HCT116 (cell line): ENCODE measurements at regions not wholly inside any gene's neighbourhood (a gene's known extent, or its start where the extent isn't known, plus 50 kb on each side); places are given as distances from the start of the nearest gene placed in this dataset.

Experiments used
- ATAC-seq: fragments of 200-7000 bp; cut with Tn5 transposase; 2 replicates; pipeline ENCODE4 v1.9.1; 2020; ENCODE audit warnings: mild to moderate bottlenecking, moderate library complexity
- BruUV-seq: library from RNA; stranded (reverse); fragments of 400-500 nt; replicated peaks from 2 replicates; lab custom pipeline; 2021; lab: Mats Ljungman, UMichigan
- CTCF ChIA-PET: fragments of 300-600 bp; sonication (Branson Sonifier 250); formaldehyde crosslinking; loops from one replicate; lab custom pipeline; 2021; ENCODE audit warnings: antibody characterized with exemption; lab: Charles Lee
- POLR2A ChIA-PET: fragments of 300-600, 350-600 bp; sonication (Branson Sonifier 250); formaldehyde crosslinking; loops from one replicate; lab custom pipeline; 2021; ENCODE audit warnings: antibody characterized with exemption; lab: Charles Lee
- RAD21 ChIA-PET, 2 experiments: fragments of 300-600 bp; sonication (Branson Sonifier 250); formaldehyde crosslinking; loops; one replicate each; lab custom pipeline; 2023; ENCODE audit warnings: low total read pairs in 2 of 2; ENCODE audit not compliant: uncharacterized antibody in 2 of 2, unreplicated experiment in 2 of 2, low non-redundant PET in 1 of 2; lab: Charles Lee
- DNase-seq: peaks from one replicate; pipeline ENCODE4 v3.0.0-alpha.2; 2010; ENCODE audit warnings: low read depth, low spot score
- H2AFZ ChIP-seq: fragments of 200-600 bp; shearing (Covaris generic), sonication (generic); 2 replicates; pipeline ENCODE4 v1.6.1; 2017; ENCODE audit warnings: low read depth, mixed run types, mixed read lengths, antibody characterized with exemption, low read length; ENCODE audit not compliant: poor library complexity, severe bottlenecking
- H3K27ac ChIP-seq: 2 replicates; pipeline ENCODE4 v1.5.1; 2012; ENCODE audit warnings: low read depth, low read length
- H3K27me3 ChIP-seq: fragments of 200-600 bp; sonication (generic); 2 replicates; pipeline ENCODE4 v1.6.1; 2016; ENCODE audit warnings: mixed run types, low read length, mixed read lengths; ENCODE audit not compliant: insufficient read depth
- H3K36me3 ChIP-seq, 2 experiments: fragments of 200-500 bp in 1 of 2; fragments of 200-600 bp in 1 of 2; sonication (Bioruptor generic) in 1 of 2; sonication (generic) in 1 of 2; 2 replicates each; pipeline versions ENCODE4 v1.5.1 to v1.6.1; 2014 to 2016; ENCODE audit warnings: low read length in 2 of 2, inconsistent platforms in 1 of 2, mixed read lengths in 1 of 2, mixed run types in 1 of 2; ENCODE audit not compliant: insufficient read depth in 2 of 2, control insufficient read depth in 1 of 2
- H3K4me1 ChIP-seq, 2 experiments: fragments of 200-600 bp in 1 of 2; sonication (generic) in 1 of 2; 2 replicates each; pipeline versions ENCODE4 v1.5.1 to v1.6.1; 2012 to 2017; ENCODE audit warnings: low read length in 2 of 2, inconsistent platforms in 1 of 2, mild to moderate bottlenecking in 1 of 2, mixed read lengths in 1 of 2, mixed run types in 1 of 2, moderate library complexity in 1 of 2; ENCODE audit not compliant: insufficient read depth in 2 of 2, control insufficient read depth in 1 of 2
- H3K4me2 ChIP-seq: fragments of 200-600 bp; sonication (generic); 2 replicates; pipeline ENCODE4 v1.6.1; 2017; ENCODE audit warnings: mixed run types, low read length, mixed read lengths
- H3K4me3 ChIP-seq, 2 experiments: fragments of 200-600 bp in 1 of 2; sonication (generic) in 1 of 2; replicated peaks in 1 of 2; 2 replicates each; pipeline ENCODE4 v1.5.1; 2011 to 2016; ENCODE audit warnings: low read length in 2 of 2, control low read depth in 1 of 2, low read depth in 1 of 2, mild to moderate bottlenecking in 1 of 2, mixed read lengths in 1 of 2, mixed run types in 1 of 2
- H3K79me2 ChIP-seq: fragments of 200-600 bp; sonication (generic); 2 replicates; pipeline ENCODE4 v1.6.1; 2017; ENCODE audit warnings: mild to moderate bottlenecking, mixed run types, low read length, moderate library complexity, mixed read lengths; ENCODE audit not compliant: insufficient read depth
- H3K9ac ChIP-seq: fragments of 200-600 bp; sonication (generic); 2 replicates; pipeline ENCODE4 v1.6.1; 2016; ENCODE audit warnings: low read length, mixed read lengths
- H3K9me2 ChIP-seq: fragments of 200-600 bp; sonication (generic), shearing (Covaris generic); 2 replicates; pipeline ENCODE4 v1.6.1; 2017; ENCODE audit warnings: mixed run types, mild to moderate bottlenecking, moderate library complexity; ENCODE audit not compliant: insufficient read depth
- H3K9me3 ChIP-seq, 2 experiments: fragments of 200-500 bp in 1 of 2; fragments of 200-600 bp in 1 of 2; sonication (Bioruptor generic) in 1 of 2; sonication (generic) in 1 of 2; 2 replicates each; pipeline ENCODE4 v1.6.1; 2014 to 2017; ENCODE audit warnings: low read length in 2 of 2, mixed read lengths in 2 of 2, inconsistent platforms in 1 of 2, low read depth in 1 of 2, mild to moderate bottlenecking in 1 of 2, mixed run types in 1 of 2, moderate library complexity in 1 of 2; ENCODE audit not compliant: control insufficient read depth in 1 of 2, insufficient read depth in 1 of 2
- H4K20me1 ChIP-seq: fragments of 200-600 bp; sonication (generic), shearing (Covaris generic); 2 replicates; pipeline ENCODE4 v1.6.1; 2017; ENCODE audit warnings: mixed run types, mild to moderate bottlenecking, moderate library complexity; ENCODE audit not compliant: insufficient read depth
- CBX3 ChIP-seq: IDR thresholded peaks from 2 replicates; pipeline ENCODE4 v1.6.1; 2012; ENCODE audit warnings: low read depth
- CEBPB ChIP-seq: IDR thresholded peaks from 2 replicates; pipeline ENCODE4 v1.6.1; 2012; ENCODE audit warnings: low read depth
- ELF1 ChIP-seq: IDR thresholded peaks from 2 replicates; pipeline ENCODE4 v1.6.1; 2012; ENCODE audit warnings: low read depth, borderline replicate concordance
- FOSL1 ChIP-seq: IDR thresholded peaks from 2 replicates; pipeline ENCODE4 v1.6.1; 2012; ENCODE audit warnings: low read depth
- JUND ChIP-seq: IDR thresholded peaks from 2 replicates; pipeline ENCODE4 v1.6.1; 2012
- SIN3A ChIP-seq: IDR thresholded peaks from 2 replicates; pipeline ENCODE4 v1.6.1; 2012; ENCODE audit warnings: low read depth
- SRF ChIP-seq: IDR thresholded peaks from 2 replicates; pipeline ENCODE4 v1.6.1; 2012; ENCODE audit warnings: low read depth
- TCF7L2 ChIP-seq: IDR thresholded peaks from 2 replicates; pipeline ENCODE4 v1.7.0; 2011; ENCODE audit warnings: borderline replicate concordance, inconsistent platforms; ENCODE audit not compliant: insufficient read depth, insufficient read length; ENCODE audit errors: extremely low read depth
- ZFX ChIP-seq: fragments of 450-650 bp; IDR thresholded peaks from 2 replicates; pipeline ENCODE4 v1.6.1; 2017
- ZNF274 ChIP-seq: fragments of 200-500 bp; sonication (Bioruptor generic); IDR thresholded peaks from 2 replicates; pipeline ENCODE4 v1.6.1; 2014; ENCODE audit warnings: mild to moderate bottlenecking, low read depth, low read length, inconsistent platforms
- intact Hi-C: fragments of 100-400 bp; cut with micrococcal nuclease; formaldehyde crosslinking; loops from 2 replicates; pipeline ENCODE4 v1.10.0; 2022
- TF ChIP-seq, protein P1 (sequence below): IDR thresholded peaks from 2 replicates; pipeline ENCODE4 v1.6.1; 2012
- TF ChIP-seq, protein P2 (sequence below): IDR thresholded peaks from 2 replicates; pipeline ENCODE4 v1.6.1; 2012; ENCODE audit warnings: low read depth
- TF ChIP-seq, protein P3 (sequence below), 3 experiments: fragments of 200-600 bp in 1 of 3; sonication (generic) in 1 of 3; IDR thresholded peaks in 2 of 3; conservative IDR thresholded peaks in 1 of 3; 2 replicates each; pipeline ENCODE4 v1.5.1; 2012 to 2017; ENCODE audit warnings: low read depth in 2 of 3, low read length in 2 of 3, antibody characterized with exemption in 1 of 3, borderline replicate concordance in 1 of 3, control low read depth in 1 of 3, mild to moderate bottlenecking in 1 of 3, mixed read lengths in 1 of 3, mixed run types in 1 of 3, moderate library complexity in 1 of 3; ENCODE audit not compliant: insufficient read depth in 1 of 3
- TF ChIP-seq, protein P4 (sequence below): IDR thresholded peaks from 2 replicates; pipeline ENCODE4 v1.6.1; 2011; ENCODE audit warnings: mild to moderate bottlenecking, low read length, moderate library complexity; ENCODE audit not compliant: insufficient replicate concordance; ENCODE audit errors: extremely low read depth

DNA sequence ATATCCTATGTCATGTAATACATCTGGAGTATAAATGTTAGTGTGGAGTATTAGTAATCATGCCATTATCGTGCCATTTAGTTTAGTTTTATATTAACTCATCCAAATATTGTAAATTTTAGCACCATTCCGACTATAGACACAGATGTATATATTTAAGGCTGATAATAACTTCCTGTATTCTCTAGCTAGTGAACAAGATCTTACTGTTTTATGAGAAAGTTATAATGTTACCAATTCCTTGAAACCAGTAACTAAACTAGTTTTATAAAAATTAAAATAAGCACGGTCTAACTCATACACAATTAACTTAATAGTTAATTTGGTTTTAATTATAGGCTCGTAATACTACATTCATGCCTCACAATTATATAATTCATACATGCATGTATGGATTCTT is 808.6 kb downstream of the USP25 start:
- Histone ChIP-seq H2AFZ (no peak overlapping the region), H3K79me2 (no peaks in the 10 kb centered on the region), H3K27me3 (no peaks in the 10 kb centered on the region), H3K36me3 (no peaks in the 10 kb centered on the region), H3K4me2 (no peak overlapping the region), H3K9ac (no peak overlapping the region), H3K4me3 (no peak overlapping the region), H3K9me3 (peaks cover 10 to 13% of the 10 kb centered on the region in 2 experiments; a peak in 3 of 4 replicates), H3K9me2 (no peaks in the 10 kb centered on the region), H4K20me1 (no peaks in the 10 kb centered on the region), H3K27ac (no peak overlapping the region), H3K4me1 (no peaks in the 10 kb centered on the region)
- RAD21 ChIA-PET: no interaction called here
- CTCF ChIA-PET: no interaction called here
- no TSS peak for BruUV-seq
- no peak for TF ChIP-seq ZFX
- no peak for TF ChIP-seq ELF1
- TF ChIP-seq FOSL1: no peak
- TF ChIP-seq JUND: no peak
- TF ChIP-seq, protein P1, sequence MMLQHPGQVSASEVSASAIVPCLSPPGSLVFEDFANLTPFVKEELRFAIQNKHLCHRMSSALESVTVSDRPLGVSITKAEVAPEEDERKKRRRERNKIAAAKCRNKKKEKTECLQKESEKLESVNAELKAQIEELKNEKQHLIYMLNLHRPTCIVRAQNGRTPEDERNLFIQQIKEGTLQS: no peak
- TF ChIP-seq ZNF274: no peak
- TF ChIP-seq SIN3A: no peak
- TF ChIP-seq, protein P2, sequence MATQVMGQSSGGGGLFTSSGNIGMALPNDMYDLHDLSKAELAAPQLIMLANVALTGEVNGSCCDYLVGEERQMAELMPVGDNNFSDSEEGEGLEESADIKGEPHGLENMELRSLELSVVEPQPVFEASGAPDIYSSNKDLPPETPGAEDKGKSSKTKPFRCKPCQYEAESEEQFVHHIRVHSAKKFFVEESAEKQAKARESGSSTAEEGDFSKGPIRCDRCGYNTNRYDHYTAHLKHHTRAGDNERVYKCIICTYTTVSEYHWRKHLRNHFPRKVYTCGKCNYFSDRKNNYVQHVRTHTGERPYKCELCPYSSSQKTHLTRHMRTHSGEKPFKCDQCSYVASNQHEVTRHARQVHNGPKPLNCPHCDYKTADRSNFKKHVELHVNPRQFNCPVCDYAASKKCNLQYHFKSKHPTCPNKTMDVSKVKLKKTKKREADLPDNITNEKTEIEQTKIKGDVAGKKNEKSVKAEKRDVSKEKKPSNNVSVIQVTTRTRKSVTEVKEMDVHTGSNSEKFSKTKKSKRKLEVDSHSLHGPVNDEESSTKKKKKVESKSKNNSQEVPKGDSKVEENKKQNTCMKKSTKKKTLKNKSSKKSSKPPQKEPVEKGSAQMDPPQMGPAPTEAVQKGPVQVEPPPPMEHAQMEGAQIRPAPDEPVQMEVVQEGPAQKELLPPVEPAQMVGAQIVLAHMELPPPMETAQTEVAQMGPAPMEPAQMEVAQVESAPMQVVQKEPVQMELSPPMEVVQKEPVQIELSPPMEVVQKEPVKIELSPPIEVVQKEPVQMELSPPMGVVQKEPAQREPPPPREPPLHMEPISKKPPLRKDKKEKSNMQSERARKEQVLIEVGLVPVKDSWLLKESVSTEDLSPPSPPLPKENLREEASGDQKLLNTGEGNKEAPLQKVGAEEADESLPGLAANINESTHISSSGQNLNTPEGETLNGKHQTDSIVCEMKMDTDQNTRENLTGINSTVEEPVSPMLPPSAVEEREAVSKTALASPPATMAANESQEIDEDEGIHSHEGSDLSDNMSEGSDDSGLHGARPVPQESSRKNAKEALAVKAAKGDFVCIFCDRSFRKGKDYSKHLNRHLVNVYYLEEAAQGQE: no peak
- TF ChIP-seq CBX3: no peak
- TF ChIP-seq CEBPB: no peak
- TF ChIP-seq, protein P3, sequence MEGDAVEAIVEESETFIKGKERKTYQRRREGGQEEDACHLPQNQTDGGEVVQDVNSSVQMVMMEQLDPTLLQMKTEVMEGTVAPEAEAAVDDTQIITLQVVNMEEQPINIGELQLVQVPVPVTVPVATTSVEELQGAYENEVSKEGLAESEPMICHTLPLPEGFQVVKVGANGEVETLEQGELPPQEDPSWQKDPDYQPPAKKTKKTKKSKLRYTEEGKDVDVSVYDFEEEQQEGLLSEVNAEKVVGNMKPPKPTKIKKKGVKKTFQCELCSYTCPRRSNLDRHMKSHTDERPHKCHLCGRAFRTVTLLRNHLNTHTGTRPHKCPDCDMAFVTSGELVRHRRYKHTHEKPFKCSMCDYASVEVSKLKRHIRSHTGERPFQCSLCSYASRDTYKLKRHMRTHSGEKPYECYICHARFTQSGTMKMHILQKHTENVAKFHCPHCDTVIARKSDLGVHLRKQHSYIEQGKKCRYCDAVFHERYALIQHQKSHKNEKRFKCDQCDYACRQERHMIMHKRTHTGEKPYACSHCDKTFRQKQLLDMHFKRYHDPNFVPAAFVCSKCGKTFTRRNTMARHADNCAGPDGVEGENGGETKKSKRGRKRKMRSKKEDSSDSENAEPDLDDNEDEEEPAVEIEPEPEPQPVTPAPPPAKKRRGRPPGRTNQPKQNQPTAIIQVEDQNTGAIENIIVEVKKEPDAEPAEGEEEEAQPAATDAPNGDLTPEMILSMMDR (IDR thresholded peaks at IDR 0.05 in 2 of 3, conservative IDR thresholded peaks at IDR 0.05 in 1 of 3; ENCODE audit: borderline replicate concordance in 1 of 3, insufficient read depth in 1 of 3, low read depth in 2 of 3, low read length in 2 of 3): no peak
- TF ChIP-seq SRF: no peak
- TF ChIP-seq TCF7L2: no peak
- TF ChIP-seq, protein P4, sequence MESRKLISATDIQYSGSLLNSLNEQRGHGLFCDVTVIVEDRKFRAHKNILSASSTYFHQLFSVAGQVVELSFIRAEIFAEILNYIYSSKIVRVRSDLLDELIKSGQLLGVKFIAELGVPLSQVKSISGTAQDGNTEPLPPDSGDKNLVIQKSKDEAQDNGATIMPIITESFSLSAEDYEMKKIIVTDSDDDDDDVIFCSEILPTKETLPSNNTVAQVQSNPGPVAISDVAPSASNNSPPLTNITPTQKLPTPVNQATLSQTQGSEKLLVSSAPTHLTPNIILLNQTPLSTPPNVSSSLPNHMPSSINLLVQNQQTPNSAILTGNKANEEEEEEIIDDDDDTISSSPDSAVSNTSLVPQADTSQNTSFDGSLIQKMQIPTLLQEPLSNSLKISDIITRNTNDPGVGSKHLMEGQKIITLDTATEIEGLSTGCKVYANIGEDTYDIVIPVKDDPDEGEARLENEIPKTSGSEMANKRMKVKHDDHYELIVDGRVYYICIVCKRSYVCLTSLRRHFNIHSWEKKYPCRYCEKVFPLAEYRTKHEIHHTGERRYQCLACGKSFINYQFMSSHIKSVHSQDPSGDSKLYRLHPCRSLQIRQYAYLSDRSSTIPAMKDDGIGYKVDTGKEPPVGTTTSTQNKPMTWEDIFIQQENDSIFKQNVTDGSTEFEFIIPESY: no peak
- ATAC-seq (no peak), DNase-seq (no peak)
- POLR2A ChIA-PET: no interaction called here
- intact Hi-C loops: no loop called here
